Peyer's patch (tissue), 4 donors: ENCODE measurements at regions not wholly inside any gene's neighbourhood (a gene's known extent, or its start where the extent isn't known, plus 50 kb on each side); places are given as distances from the start of the nearest gene placed in this dataset.

Experiments used
- CTCF ChIP-seq, 6 experiments: fragments of 450-650 bp in 4 of 6; fragments of 200-600 bp in 2 of 6; sonication (generic) in 1 of 6; IDR thresholded peaks; one replicate each; pipeline ENCODE4 v1.5.1; 2017 to 2019; ENCODE audit warnings: antibody characterized with exemption in 6 of 6, mild to moderate bottlenecking in 3 of 6, moderate library complexity in 1 of 6
- POLR2A ChIP-seq, 2 donors: fragments of 450-650 bp; IDR thresholded peaks; one replicate each; pipeline ENCODE4 v1.5.1; 2017; ENCODE audit warnings: antibody characterized with exemption in 2 of 2, mild to moderate bottlenecking in 2 of 2, moderate library complexity in 2 of 2

- TF ChIP-seq POLR2A (IDR thresholded peaks at IDR 0.05) (no peak), CTCF (IDR thresholded peaks at IDR 0.05) (no peak)
Measured at GRCh38 chr3:159854500-159855124, 134.0 kb upstream of the IL12A start.
